Stimulated activated CD4-positive, alpha-beta T cell treated with anti-CD3 and anti-CD28 coated beads, Interleukin-15, amount 100 ng/mL, for 48 hours (primary cell): ENCODE measurements at regions not wholly inside any gene's neighbourhood (a gene's known extent, or its start where the extent isn't known, plus 50 kb on each side); places are given as distances from the start of the nearest gene placed in this dataset.
"Not testable (repeated sequence)": the region's sequence is repeated elsewhere in the genome, so short reads cannot be mapped to it uniquely, and the experiment has no call there.

Source experiments
- DNase-seq, 2 donors: peaks; one replicate each; pipeline ENCODE4 v3.0.0-alpha.2; 2020; ENCODE audit warnings: low read depth in 2 of 2

- DNase-seq, result not testable (repeated sequence)
Measured at GRCh38 chrX:71822314-71822713, 59.2 kb downstream of the CXorf49B start.

GRCh38 chrX:71823391-71824057, 60.4 kb downstream of the CXorf49B start:
- no peak for DNase-seq

DNA sequence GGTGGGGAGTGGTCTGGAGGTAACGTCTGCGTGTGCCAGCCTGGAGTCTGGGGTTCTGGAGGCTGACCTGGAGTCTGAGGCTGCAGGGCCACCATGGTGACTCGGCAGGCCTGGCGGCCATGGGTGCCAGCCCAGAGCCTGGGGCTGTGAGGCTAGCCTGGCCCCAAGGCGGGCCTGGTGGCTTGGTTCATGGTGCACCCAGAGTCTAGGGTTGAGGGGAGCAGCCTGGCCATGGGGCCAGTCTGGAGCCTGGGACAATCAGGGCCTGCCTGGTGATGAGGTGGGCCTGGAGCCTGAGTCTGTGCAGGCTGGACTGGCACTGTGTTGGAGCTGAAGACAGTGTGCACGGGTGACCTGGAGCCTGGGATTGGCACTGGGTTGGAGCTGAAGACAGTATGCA, 64.9 kb downstream of the CXorf49B start:
- no peak for DNase-seq

DNA sequence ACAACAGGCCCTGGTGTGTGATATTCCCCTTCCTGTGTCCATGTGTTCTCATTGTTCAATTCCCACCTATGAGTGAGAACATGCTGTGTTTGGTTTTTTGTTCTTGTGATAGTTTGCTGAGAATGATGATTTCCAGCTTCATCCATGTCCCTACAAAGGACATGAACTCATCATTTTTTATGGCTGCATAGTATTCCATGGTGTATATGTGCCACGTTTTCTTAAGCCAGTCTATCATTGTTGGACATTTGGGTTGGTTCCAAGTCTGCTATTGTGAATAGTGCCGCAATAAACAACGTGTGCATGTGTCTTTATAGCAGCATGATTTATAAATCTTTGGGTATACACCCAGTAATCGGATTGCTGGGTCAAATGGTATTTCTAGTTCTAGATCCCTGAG, 72.6 kb upstream of the NHSL2 start:
- not testable (repeated sequence) for DNase-seq

GRCh38 chrX:71846429-71846828, 64.2 kb upstream of the NHSL2 start:
- DNase-seq, result no peak

GRCh38 chrX:71852182-71852581, 58.5 kb upstream of the NHSL2 start:
- DNase-seq, result no peak

DNA sequence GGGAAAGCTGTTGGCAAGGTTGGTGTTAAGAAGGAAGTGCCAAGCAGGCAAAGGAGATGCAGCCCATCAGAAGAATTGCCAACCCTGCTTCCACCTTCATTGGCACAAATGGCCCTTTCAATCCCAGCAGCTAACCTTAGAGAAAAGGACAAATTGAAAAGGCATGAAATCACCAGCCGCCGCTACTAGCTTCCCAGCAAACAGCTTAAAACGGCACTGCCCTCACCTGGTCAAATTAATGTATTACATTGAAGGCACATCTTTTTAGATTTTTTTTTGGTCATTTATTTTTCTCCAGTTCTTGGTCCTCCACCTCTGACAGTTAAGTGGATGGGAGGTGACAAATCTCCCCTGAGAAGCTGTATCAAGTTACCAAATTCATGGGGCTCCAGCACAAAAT, 51.0 kb upstream of the NHSL2 start:
- peak in 1 of 2 donors; percentile 12 for DNase-seq
